Keratinocyte (primary cell): ENCODE measurements at regions not wholly inside any gene's neighbourhood (a gene's known extent, or its start where the extent isn't known, plus 50 kb on each side); places are given as distances from the start of the nearest gene placed in this dataset.

Source experiments
- EZH2 ChIP-seq: IDR thresholded peaks from one replicate; pipeline ENCODE4 v1.6.1; 2012; ENCODE audit warnings: inconsistent platforms, mild to moderate bottlenecking, low read length, moderate library complexity
- TF ChIP-seq, protein P1 (sequence below), 3 experiments: IDR thresholded peaks in 1 of 3; conservative IDR thresholded peaks in 1 of 3; optimal IDR thresholded peaks in 1 of 3; 2 replicates in 2 of 3; 3 replicates in 1 of 3; pipeline versions ENCODE3 to v1.5.1; 2011; ENCODE audit warnings: low read length in 3 of 3, mild to moderate bottlenecking in 3 of 3, moderate library complexity in 2 of 3, control low read depth in 1 of 3, inconsistent platforms in 1 of 3; ENCODE audit not compliant: insufficient read depth in 2 of 3; ENCODE audit errors: extremely low read depth in 1 of 3

DNA sequence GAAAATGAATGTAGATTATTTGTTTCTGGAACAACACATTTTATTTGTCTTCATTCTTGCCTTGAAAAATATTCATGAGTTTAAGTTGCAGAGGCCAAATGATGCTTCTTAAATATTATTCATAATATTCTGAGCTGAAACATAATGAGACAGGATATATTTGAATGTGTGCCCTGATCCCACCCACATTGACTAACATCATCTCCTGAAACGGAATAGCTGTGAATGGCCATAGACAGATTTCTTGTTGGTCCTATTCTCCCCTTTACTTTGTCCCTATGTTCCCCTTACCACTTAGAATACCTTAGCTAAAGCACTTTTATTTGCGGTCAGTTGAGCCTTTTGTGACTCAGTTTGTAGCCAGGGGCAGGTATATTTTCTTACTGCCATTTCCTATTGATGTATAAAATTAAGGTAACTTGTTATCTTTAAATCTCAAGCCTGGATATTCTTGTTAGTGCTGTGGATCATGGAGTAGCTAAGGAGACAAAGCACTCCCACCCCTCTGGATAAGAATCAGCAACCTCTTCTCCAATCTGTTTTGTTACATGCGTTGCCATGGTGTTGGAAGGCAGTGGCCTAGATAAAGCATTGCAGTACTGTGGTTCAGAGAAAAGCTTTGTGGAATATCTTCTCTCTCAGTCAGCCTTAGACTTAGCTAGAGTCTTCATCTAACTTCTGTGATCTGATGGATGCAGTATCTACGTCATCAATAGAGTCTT, 478.5 kb upstream of the DEPDC1 start:
- TF ChIP-seq, protein P1, sequence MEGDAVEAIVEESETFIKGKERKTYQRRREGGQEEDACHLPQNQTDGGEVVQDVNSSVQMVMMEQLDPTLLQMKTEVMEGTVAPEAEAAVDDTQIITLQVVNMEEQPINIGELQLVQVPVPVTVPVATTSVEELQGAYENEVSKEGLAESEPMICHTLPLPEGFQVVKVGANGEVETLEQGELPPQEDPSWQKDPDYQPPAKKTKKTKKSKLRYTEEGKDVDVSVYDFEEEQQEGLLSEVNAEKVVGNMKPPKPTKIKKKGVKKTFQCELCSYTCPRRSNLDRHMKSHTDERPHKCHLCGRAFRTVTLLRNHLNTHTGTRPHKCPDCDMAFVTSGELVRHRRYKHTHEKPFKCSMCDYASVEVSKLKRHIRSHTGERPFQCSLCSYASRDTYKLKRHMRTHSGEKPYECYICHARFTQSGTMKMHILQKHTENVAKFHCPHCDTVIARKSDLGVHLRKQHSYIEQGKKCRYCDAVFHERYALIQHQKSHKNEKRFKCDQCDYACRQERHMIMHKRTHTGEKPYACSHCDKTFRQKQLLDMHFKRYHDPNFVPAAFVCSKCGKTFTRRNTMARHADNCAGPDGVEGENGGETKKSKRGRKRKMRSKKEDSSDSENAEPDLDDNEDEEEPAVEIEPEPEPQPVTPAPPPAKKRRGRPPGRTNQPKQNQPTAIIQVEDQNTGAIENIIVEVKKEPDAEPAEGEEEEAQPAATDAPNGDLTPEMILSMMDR (optimal IDR thresholded peaks at IDR 0.05 in 1 of 3, IDR thresholded peaks at IDR 0.05 in 1 of 3, conservative IDR thresholded peaks at IDR 0.05 in 1 of 3; ENCODE audit: extremely low read depth in 1 of 3, insufficient read depth in 2 of 3, low read length in 3 of 3), result no peak
- no peak for TF ChIP-seq EZH2
